Neural cell (in vitro differentiated cells): ENCODE measurements at regions not wholly inside any gene's neighbourhood (a gene's known extent, or its start where the extent isn't known, plus 50 kb on each side); places are given as distances from the start of the nearest gene placed in this dataset.

Experiments
- CTCF ChIP-seq: fragments of 450-650 bp; IDR thresholded peaks from 2 replicates; pipeline ENCODE4 v1.5.1; 2014; ENCODE audit warnings: antibody characterized with exemption, mild to moderate bottlenecking, moderate library complexity; ENCODE audit not compliant: poor library complexity, severe bottlenecking
- EZH2 ChIP-seq: fragments of 200-600, 300-800 bp; shearing (Covaris generic), sonication (generic); IDR thresholded peaks from 2 replicates; pipeline ENCODE4 v1.6.1; 2014; ENCODE audit warnings: antibody characterized with exemption, low read length, borderline replicate concordance, mild to moderate bottlenecking; ENCODE audit not compliant: insufficient read depth, poor library complexity, severe bottlenecking
- REST ChIP-seq: IDR thresholded peaks from 2 replicates; pipeline ENCODE4 v1.6.1; 2012; ENCODE audit warnings: borderline replicate concordance
- TAF1 ChIP-seq: IDR thresholded peaks from 2 replicates; pipeline ENCODE4 v1.6.1; 2012; ENCODE audit warnings: low read depth

GRCh38 chr1:90220941-90221693 lies 226.2 kb downstream of the ZNF326 start:
- TF ChIP-seq REST (no peak), CTCF (no peak), EZH2 (no peak), TAF1 (no peak)
